G401.6 (cell line): ENCODE measurements at regions not wholly inside any gene's neighbourhood (a gene's known extent, or its start where the extent isn't known, plus 50 kb on each side); places are given as distances from the start of the nearest gene placed in this dataset.
A peak's percentile ranks its signal among the peaks of the same experiment; 100 is the strongest.
"Not testable (repeated sequence)": the region's sequence is repeated elsewhere in the genome, so short reads cannot be mapped to it uniquely, and the experiment has no call there.

Experiments used
- FAIRE-seq: peaks from 2 replicates; lab custom pipeline; 2012; peaks lifted over from hg19 to GRCh38; lab: Jason Lieb, UNC

DNA sequence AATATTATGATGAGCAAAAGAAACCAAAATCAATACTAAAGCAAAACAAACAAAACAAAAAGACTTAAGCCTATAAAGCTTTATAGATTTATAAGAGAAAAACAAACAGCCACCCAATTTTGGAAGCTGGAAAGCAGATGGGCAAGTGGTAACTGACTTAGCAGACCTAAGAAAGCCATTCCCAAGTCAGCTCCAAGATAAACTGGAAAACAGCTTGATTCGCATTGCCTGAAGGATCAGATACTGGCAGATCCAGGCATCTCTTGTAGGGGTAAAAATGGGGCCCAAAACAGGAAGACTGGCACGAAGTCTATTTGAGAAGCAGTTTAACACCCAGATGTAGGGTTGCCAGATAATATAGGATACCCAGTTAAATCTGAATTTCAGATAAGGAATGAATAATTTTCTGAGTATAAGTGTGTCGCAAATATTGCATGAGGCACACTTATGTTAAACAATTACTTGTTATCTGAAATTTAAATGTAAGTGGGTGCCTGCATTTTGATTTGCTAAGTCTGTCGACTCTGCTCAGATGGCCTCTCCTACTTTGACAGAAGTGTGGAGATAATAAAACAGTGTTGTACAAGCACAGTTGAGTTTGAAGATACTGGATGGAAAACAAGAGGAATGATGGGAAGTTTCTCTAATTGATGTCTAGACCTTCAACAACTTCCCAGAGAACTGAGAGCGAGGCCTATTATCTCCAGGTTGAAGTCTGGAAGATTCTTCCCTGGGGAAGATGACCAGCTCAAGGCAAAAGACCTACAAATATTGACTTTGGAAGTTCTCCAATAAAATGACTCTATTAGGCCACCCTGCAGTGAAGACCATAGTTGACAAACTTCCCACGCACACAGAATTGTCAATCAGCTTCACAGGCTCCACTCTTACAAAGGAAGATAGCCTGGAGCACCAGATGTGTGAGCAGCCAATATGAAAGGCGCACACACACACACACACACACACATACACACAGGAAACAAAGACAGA lies 113.4 kb downstream of the FAM50B start:
- FAIRE-seq: no peak

DNA sequence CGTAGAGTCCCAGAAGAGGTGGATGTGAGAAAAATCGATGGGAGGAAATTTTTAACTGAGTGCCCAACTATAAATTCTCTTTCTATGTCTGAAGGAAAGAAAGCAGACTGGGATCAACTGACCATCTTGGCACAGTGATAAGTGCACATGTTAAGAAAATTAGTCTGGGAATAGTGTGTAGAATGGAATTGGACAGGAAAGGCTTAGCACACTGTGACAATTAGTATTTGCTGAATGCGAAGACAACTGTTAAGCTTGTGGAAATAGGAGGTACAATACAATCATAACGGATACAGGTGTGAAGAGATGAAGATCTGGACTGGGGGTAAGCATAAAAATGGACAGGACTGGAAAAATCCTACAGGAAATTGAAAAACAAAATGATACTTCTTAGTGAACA lies 114.3 kb downstream of the FAM50B start:
- FAIRE-seq: no peak

DNA sequence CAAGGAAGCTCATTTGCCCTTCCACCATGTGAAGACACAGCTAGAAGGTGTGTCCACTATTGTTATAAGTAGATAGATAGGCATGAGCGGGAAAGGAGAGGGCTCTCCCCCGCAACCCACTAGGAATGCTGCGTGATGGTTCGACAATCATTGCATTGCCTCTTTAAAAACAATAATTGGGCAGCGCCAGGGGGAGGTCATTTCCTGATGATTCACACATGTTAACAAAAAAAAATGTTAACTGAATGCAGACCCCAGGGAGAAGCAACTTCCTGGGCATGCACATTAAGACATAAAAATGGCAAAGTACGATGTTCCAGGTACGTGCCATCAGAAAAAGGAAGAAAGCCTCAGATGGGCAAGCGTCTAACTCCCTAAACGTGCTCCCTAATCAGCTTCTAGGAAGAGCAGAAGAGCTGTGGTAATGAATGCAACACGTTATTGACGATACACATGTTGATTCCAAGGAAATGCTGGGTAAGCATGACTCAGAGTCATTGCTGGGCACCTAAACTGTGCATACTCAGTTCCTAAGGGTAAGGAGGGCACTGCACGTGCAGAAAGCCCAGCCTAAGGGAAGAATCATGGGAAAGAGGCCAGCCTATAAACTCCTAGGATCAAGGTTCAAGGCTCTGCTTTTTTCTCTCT lies 113.7 kb downstream of the FAM217A start:
- no peak for FAIRE-seq

DNA sequence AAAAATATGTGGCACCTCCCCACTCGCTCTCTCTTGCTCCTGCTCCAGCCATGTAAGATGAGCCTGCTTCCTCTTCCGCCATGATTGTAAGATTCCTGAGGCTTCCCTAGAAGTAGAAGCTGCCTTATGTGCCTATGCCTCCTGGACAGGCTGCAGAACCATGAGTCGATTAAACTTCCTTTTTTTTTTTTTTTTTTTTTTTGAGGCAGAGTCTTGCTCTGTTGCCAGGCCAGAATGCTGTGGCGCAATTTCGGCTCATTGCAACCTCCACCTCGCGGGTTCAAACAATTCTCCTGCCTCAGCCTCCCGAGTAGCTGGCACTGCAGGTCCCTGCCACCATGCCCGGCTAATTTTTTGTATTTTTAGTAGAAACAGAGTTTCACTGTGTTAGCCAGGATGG lies 112.5 kb downstream of the FAM217A start:
- FAIRE-seq: no peak

DNA sequence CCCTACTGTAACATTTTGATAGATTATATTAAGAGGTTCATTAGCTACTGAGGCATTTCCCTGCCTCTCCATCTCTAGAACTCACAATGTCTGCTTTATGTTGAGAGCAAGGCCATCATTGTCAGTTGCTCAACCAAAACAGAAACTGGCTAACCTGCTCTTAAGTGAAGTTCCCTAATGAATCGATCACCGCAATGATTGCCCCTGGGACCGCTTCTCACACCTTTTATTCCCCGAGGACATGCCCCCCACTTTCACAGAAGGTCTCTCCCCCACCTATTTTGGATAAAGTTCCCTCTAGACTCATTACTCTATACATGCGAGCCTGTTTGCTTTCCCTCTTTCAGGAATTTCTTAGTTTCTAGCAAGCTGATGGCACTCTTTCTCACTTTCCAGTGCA lies 108.8 kb downstream of the FAM217A start:
- FAIRE-seq: no peak

DNA sequence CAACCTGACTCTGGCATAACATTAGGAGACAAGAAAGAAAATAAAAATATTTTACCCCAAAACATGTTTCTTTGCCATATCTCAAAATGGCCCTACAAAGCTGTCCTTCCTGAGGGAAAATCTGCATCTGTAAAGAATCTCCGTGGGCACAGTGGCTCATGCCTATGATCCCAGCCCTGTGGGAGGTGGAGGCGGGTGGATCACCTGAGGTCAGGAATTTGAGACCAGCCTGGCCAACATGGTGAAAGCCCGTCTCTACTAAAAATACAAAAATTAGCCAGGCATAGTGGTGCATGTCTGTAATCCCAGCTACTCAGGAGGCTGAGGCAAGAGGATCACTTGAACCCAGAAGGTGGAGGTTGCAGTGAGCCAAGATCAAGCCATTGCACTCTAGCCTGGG lies 105.8 kb downstream of the FAM217A start:
- FAIRE-seq: not testable (repeated sequence)

DNA sequence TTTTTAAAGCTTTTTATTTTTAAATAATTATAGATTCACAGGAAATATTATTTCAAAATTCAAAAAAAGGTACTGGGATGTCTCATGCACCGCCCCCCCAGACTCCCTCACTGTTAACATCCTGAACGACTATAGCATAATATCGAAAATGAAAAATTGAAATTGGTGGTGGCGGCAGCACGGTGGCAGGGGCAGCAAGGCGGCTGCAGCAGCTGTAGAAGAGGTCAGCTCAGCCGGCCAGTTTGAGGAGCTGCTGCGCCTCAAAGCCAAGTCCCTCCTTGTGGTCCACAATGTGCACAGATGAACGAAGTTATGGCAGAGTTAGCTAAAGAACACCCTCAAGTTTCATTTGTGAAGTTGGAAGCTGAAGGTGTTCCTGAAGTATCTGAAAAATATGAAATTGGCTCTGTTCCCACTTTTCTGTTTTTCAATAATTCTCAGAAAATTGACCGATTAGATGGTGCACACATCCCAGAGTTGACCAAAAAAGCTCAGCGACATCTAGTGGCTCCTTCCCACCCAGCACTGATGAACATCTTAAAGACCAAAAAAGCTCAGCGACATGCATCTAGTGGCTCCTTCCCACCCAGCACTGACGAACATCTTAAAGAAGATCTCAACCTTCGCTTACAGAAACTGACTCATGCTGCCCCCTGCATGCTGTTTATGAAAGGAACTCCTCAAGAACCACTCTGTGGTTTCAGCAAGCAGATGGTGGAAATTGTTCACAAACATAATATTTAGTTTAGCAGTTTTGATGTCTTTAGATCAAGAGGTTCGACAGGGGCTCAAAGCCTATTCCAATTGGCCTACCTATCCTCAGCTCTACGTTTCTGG lies 100.8 kb downstream of the FAM217A start:
- peak; percentile 36 for FAIRE-seq

DNA sequence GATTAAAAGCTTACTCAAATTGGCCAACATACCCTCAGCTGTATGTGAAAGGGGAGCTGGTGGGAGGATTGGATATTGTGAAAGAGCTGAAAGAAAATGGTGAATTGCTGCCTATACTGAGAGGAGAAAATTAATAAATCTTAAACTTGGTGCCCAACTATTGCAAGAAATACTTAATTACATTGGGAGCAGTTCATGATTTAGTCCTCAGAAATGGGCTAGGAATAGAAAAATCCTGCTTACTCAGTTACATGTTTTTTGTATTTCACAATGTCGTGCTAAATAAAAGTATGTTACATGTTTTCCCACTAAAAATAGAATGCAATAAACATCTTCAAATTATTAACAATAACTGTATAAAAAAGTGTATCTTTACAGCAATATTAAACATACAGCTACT lies 100.0 kb downstream of the FAM217A start:
- FAIRE-seq: not testable (repeated sequence)

DNA sequence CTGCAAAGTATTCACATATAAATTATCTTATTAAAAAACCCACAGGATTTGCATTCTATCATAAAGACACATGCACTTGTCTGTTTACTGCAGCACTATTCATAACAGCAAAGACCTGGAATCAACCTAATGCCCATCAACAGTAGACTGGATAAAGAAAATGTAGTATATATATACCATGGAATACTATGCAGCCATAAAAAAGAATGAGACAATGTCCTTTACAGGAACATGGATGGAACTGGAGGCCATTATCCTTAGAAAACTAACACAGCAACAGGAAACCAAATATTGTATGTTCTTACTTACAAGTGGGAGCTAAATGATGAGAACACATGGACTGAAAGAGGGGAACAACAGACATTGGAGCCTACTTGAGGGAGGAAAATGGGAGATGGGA lies 97.0 kb downstream of the FAM217A start:
- FAIRE-seq: no peak

DNA sequence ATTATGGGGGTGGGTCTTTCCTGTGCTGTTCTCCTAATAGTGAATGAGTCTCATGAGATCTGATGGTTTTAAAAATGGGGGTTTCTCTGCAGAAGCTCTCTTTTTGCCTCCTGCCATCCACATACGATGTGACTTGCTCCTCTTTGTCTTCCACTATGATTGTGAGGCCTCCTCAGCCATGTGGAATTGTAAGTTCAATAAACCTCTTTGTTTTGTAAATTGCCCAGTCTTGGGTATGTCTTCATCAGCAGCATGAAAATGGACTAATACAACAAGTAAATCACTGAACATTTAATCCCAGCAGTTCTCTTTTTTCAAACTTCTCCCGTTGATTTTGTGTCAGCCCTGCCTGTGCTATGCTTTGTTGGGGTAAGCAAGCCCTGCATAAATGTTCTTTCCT lies 95.2 kb downstream of the FAM217A start:
- FAIRE-seq: no peak

DNA sequence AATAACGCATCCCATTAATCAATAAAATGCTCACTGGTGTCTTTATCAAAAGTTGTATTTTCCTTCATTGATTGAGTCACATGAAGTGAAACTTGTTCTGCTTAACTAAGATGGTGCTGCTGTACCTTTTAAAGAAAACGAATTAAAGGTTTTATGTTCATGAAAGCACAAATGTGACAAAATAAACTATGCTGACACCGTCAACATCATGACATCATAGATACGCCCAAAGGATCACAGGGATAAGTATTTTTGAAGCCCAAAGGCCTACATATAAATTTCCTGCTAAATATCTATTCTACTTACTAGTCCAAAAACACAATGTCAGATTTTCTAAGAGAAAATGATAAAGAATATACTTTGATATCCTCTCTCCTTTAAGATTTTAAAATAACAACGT lies 94.4 kb downstream of the FAM217A start:
- FAIRE-seq: no peak

DNA sequence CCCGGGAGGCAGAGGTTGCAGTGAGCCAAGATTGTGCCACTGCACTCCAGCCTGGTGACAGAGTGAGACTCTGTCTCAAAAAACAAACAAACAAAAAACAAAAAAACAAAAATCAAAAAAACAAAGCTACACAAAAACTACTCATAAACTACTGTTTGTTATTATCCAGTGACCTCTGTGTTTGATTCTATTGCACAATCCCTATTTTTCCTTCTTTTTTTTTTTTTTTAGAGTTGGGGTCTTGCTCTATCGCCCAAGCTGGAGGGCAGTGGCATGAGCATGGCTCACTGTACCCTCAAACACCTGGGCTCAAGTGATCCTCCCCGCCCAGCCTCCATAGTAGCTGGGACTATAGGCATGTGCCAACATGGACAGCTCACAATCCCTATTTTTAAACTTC lies 92.7 kb downstream of the FAM217A start:
- FAIRE-seq: no peak

DNA sequence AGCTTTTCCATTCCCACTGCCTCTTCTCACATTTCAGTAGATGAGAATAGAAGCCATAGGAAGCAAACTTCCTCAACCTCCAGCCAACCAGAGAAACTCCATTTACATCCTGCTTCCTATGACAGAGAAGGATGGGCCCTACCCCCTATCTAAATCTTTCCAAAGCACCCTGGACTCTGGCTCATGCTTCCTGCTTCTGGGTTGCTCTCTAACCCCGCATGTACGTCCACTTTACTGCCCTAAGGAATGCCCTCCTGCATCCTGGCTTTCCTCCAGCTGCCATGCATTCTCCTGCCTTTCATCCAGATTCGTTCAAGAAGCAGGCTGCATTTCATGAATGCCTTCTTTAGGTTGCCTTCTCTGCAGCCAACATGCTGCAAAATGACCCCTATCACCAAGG lies 91.9 kb downstream of the FAM217A start:
- FAIRE-seq: no peak

DNA sequence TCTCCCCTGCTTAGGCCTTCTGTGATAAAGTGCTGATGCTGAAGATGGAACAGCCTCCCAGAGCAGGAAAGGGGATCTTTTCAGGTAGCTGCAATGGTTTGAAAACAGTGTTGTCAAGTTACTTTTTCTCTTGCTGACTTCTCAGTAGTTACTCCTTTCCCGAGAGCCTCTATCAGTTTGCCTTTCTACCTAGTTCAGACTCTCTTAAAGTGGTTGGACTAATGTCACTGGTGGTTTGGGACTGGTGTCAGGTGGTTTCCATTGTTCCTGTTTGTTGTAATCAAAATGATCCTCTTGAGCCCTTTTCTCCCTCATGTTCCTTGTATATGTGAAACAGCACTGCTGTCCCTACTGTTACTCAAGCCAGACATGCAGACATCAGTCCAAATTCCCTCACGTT lies 91.4 kb downstream of the FAM217A start:
- no peak for FAIRE-seq

DNA sequence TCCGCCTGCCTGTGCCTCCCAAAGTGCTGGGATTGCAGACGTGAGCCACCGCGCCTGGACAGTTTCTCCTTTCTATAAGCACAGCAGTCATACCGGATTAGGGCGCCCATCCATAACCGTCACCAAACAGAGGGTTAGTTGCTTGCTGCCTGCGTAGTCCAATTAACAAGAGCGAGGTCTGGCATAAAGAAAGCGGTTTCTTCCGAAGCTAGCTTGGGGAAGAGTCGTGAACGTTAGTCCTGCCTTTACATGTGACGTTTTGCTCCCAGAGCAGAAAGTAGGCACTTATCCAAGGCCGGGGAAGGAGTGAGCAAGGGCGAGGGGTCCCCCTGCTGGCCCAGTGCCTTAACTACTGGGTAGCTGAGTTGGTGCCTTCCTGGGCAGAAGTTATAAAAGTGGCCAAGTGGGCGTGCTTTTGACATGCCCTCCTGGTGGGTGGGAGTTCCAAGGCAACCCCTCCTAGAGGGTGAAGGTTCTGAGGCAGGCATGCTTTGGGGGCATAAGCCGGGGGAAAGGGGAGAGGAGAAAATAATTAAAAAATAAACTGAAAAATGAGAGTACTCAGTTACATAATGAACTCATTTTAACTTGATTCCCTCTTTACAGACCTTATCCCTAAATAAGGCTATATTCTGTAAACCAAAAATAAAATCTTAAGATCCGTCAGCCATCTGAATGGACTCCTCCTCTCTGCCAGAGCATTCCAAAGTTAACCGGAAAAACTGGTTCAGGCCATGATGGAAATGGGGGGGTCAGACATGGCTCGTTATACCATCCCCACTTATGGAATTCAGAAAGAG lies 88.0 kb downstream of the FAM217A start:
- no peak for FAIRE-seq

DNA sequence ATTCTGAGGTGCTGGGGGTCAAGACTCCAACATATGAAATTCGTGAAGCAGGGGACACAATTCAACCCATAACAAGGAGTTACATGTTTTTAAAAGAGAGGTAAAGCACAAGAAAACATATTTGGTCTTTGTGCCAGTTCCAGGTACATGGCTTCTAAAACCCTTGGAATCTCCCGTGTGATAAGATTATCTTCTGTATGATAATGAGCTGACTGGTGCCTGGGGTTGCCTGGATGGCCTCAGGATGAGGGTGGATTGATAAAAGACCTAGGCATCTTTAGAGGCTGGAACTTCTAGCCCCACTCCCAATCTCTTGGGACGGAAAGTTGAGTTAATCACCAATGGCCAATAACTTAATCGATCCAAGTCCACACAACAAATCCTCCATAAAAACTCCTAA lies 87.0 kb downstream of the FAM217A start:
- no peak for FAIRE-seq

DNA sequence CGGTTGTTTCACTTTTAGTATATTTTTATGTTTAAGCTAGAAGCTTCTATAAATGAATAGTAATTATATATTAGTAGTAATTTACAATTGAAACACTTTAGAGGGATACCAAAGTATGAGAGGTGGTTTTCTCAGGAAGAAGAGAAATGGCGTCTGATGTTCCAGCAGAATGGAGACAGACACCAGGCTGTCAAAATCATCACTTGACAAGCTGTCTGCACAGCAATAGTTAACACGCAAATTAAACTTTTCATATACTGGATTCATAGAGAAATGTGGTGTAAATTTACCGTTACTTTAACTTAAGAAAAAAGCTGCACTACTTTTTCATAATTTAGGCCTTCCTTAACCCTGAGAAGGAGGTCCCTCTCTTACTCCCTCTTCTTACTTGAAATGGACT lies 82.6 kb downstream of the FAM217A start:
- no peak for FAIRE-seq

DNA sequence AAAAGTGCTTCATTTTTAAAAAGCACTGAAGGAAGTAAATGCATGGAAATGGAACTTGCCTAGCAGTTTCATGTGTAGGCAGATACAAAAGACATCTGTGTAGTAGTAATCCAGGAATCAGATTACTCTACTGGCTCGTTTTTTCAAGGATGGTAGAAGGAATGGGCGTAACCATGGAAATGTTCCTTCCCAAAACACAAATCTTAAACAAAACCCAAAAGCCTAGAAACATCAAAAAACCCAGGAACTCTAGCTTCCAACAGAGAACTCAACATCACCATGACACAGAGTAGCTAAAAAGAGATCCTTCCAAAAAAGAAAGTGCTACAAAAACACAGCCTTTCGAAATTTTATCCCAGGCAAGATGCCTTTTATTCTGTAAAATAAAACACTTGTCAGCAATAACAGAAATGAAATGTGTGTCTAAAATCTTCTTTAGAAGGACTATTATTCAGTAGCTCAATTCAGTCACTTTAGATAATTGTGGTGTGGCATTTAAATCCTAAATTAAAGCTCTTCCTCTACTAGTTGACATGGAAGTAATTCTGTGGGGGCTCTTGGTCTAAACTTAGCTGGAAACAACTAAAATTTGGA lies 81.7 kb downstream of the FAM217A start:
- no peak for FAIRE-seq

DNA sequence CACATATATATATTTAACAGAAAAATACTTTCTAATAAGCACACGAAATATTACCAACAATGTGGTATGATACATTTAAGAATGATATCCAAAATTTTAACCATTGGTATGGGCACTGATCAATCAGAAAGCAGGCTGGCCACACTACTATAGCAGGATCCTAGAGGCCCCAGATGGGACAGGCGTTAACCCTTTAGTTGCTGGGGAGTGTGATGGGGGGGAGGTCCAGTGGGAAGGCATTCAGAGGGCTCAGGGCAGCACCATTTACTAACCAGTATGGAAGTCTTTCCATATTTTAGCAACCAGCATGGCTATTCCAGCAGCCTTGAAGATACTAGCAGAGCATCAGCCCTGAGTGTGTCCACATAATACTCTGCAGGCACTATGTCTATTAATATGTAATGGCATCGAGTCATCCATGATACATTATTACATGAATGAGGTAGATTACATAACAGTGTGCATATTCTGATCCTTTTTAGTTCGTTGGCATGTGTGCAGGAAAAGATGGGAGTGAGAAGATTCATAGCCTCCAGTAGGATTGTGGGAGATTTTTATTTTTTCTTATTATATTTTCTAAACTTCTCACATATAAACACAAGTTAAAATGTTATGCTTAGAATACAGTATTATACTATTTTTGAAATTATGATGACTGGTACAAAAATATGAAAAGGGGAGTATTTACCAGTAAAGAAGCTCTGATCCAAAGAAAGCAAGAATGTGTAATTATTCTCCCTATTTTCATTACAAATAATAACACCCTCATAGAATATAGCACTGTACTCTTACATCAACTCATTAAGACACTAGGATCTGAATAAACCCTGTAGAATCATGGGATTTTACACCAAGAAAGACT lies 78.9 kb downstream of the FAM217A start:
- FAIRE-seq: no peak

DNA sequence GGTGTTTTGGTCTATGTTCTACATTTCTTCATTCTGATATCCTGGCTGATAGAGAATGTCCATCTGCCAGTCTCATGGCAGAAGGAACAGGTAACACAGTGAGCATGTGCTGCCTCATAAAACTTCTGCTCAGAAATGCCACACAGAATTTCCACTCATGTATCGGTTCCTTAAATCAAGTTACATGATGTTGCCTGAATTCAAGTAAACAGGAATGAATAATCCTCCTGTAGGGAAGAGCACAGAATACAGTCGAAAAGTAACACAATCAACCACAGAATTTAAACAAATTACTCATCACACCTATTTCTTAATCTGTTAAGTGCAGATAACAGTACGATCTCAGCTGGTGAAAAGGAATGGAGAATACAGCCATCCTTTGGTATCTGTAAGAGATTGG lies 74.7 kb downstream of the FAM217A start:
- no peak for FAIRE-seq
